ENCODE measurements at regions not wholly inside any gene's neighbourhood (a gene's known extent, or its start where the extent isn't known, plus 50 kb on each side); places are given as distances from the start of the nearest gene placed in this dataset.

GRCh38 chr5:68440651-68441050 lies 225.1 kb downstream of the PIK3R1 start:
- ChIA-PET POLR2A (interaction anchor here (1.1 to 1.2 kb wide), 2 partner anchors 11 to 18 kb away, joined by 3 to 7 read pairs; no protein-coding TSS in a partner anchor), CTCF (ENCODE audit: low intra/inter-chr PET ratio) (no interaction called here)
- no peak overlapping the region for H3K4me3 ChIP-seq
- no peak overlapping the region for H3K4me2 ChIP-seq (ENCODE audit: insufficient read depth, low read length)
- no peaks in the 10 kb centered on the region for H4K20me1 ChIP-seq (replicated peaks; ENCODE audit: control insufficient read depth, insufficient read depth, low read length)
- no peak for DNase-seq (ENCODE audit: extremely low read depth in 1 of 4, low spot score in 3 of 4)
- ATAC-seq: no peak
- H3K4me1 ChIP-seq (replicated peaks in 1 of 2; ENCODE audit: control insufficient read depth in 2 of 2, insufficient read depth in 2 of 2, low read length in 2 of 2): peaks cover 0 to 15% of the 10 kb centered on the region in 2 experiments; a peak in 2 of 5 replicates
- TF ChIP-seq BRD4 (IDR thresholded peaks at IDR 0.05) (no peak), ZNF764 (CRISPR knock-in tag; IDR thresholded peaks at IDR 0.05; ENCODE audit: low read depth) (no peak), RBFOX2 (IDR thresholded peaks at IDR 0.05; ENCODE audit: low read depth, low read length) (no peak), ZNF830 (CRISPR knock-in tag; IDR thresholded peaks at IDR 0.05) (no peak), SMAD4 (CRISPR knock-in tag; conservative IDR thresholded peaks at IDR 0.05) (no peak), RNF219 (CRISPR knock-in tag; IDR thresholded peaks at IDR 0.05) (no peak), MYBL2 (IDR thresholded peaks at IDR 0.05; ENCODE audit: low read depth) (no peak), MYBL2 (CRISPR knock-in tag; IDR thresholded peaks at IDR 0.05; ENCODE audit: borderline replicate concordance) (no peak), EP400 (IDR thresholded peaks at IDR 0.05) (no peak), SMARCA4 (IDR thresholded peaks at IDR 0.05) (no peak), ZNF3 (CRISPR knock-in tag; IDR thresholded peaks at IDR 0.05) (no peak), HDAC8 (tag; IDR thresholded peaks at IDR 0.05) (no peak), NKRF (IDR thresholded peaks at IDR 0.05; ENCODE audit: borderline replicate concordance) (no peak), FOSL1 (tag; conservative IDR thresholded peaks at IDR 0.05) (no peak)
- TF ChIP-seq, protein P1, sequence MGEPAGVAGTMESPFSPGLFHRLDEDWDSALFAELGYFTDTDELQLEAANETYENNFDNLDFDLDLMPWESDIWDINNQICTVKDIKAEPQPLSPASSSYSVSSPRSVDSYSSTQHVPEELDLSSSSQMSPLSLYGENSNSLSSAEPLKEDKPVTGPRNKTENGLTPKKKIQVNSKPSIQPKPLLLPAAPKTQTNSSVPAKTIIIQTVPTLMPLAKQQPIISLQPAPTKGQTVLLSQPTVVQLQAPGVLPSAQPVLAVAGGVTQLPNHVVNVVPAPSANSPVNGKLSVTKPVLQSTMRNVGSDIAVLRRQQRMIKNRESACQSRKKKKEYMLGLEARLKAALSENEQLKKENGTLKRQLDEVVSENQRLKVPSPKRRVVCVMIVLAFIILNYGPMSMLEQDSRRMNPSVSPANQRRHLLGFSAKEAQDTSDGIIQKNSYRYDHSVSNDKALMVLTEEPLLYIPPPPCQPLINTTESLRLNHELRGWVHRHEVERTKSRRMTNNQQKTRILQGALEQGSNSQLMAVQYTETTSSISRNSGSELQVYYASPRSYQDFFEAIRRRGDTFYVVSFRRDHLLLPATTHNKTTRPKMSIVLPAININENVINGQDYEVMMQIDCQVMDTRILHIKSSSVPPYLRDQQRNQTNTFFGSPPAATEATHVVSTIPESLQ (CRISPR knock-in tag; IDR thresholded peaks at IDR 0.05): no peak
- intact Hi-C loops (cut with micrococcal nuclease): no loop called here
- no peaks in the 10 kb centered on the region for H3K36me3 ChIP-seq (ENCODE audit: control insufficient read depth, insufficient read depth, low read length)
- no TSS peak for BruUV-seq (replicated peaks)
- in situ Hi-C loops (cut with MboI): no loop called here
- H3K27me3 ChIP-seq (ENCODE audit: control insufficient read depth in 2 of 2, insufficient read depth in 2 of 2, low read length in 2 of 2): no peaks in the 10 kb centered on the region
- H3K9me1 ChIP-seq (ENCODE audit: control insufficient read depth, insufficient read depth, low read length): no peaks in the 10 kb centered on the region
- H3K9ac ChIP-seq (ENCODE audit: insufficient read depth in 1 of 2, low read depth in 2 of 2, low read length in 2 of 2): no peak overlapping the region
- H3K27ac ChIP-seq (ENCODE audit: extremely low read depth, low read depth, low read length): no peak overlapping the region
- FAIRE-seq: no peak
- H2AFZ ChIP-seq (ENCODE audit: low read depth, low read length): no peak overlapping the region
- H3K9me3 ChIP-seq (replicated peaks; ENCODE audit: control insufficient read depth, insufficient read depth, low read depth, low read length): no peaks in the 10 kb centered on the region
- H3K79me2 ChIP-seq (ENCODE audit: control insufficient read depth, insufficient read depth, low read length): no peaks in the 10 kb centered on the region

Measured in K562 (cell line).